Ishikawa (cell line): ENCODE measurements at regions not wholly inside any gene's neighbourhood (a gene's known extent, or its start where the extent isn't known, plus 50 kb on each side); places are given as distances from the start of the nearest gene placed in this dataset.

Experiments used
- CEBPB ChIP-seq: IDR thresholded peaks from 2 replicates; pipeline ENCODE4 v1.6.1; 2012
- CREB1 ChIP-seq: IDR thresholded peaks from 2 replicates; pipeline ENCODE4 v1.6.1; 2012; ENCODE audit warnings: low read depth
- EGR1 ChIP-seq: IDR thresholded peaks from 2 replicates; pipeline ENCODE4 v1.6.1; 2012
- EP300 ChIP-seq: IDR thresholded peaks from 2 replicates; pipeline ENCODE4 v1.6.1; 2012; ENCODE audit warnings: borderline replicate concordance
- NFIC ChIP-seq: IDR thresholded peaks from 2 replicates; pipeline ENCODE4 v1.6.1; 2012
- REST ChIP-seq: IDR thresholded peaks from 2 replicates; pipeline ENCODE4 v1.6.1; 2012; ENCODE audit warnings: low read depth, mild to moderate bottlenecking
- TAF1 ChIP-seq: IDR thresholded peaks from 2 replicates; pipeline ENCODE4 v1.6.1; 2012; ENCODE audit warnings: low read depth, mild to moderate bottlenecking
- TCF12 ChIP-seq: IDR thresholded peaks from 2 replicates; pipeline ENCODE4 v1.6.1; 2012; ENCODE audit warnings: low read depth
- TEAD4 ChIP-seq: IDR thresholded peaks from 2 replicates; pipeline ENCODE4 v1.6.1; 2012

DNA sequence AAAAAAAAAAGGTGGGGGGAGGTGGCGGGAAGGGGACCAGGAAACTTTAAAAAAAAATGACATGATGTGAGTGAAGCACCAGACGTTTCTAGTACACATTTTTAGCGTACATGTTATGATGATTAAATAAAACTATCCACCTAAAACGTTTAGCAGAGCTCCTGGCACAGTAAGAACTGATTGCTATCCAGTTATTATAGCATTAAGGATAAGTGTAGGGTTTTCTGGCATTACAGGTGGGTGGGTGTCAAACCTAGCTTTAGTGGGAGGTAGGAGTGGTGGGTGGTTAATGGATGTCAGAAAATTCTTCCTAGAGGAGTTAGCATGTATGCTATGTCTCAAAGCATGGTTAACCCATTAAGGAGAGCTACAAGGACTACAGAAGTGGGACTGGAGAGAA, 2329.5 kb downstream of the MAT2B start:
- no peak for TF ChIP-seq CREB1
- TF ChIP-seq REST = no peak
- TF ChIP-seq CEBPB = no peak
- TF ChIP-seq TEAD4 = no peak
- TF ChIP-seq TCF12 = no peak
- TF ChIP-seq NFIC = no peak
- no peak for TF ChIP-seq TAF1
- TF ChIP-seq EGR1 = no peak
- TF ChIP-seq EP300 = no peak
